Erythroblast (primary cell): ENCODE measurements at regions not wholly inside any gene's neighbourhood (a gene's known extent, or its start where the extent isn't known, plus 50 kb on each side); places are given as distances from the start of the nearest gene placed in this dataset.

Experiments used
- GATA1 ChIP-seq: IDR thresholded peaks from 2 replicates; pipeline ENCODE4 v1.6.1; 2011; ENCODE audit warnings: low read depth, mild to moderate bottlenecking, control low read depth, low read length, moderate library complexity
- POLR2A ChIP-seq: IDR thresholded peaks from 2 replicates; pipeline ENCODE4 v1.6.1; 2011; ENCODE audit warnings: mild to moderate bottlenecking, low read length

DNA sequence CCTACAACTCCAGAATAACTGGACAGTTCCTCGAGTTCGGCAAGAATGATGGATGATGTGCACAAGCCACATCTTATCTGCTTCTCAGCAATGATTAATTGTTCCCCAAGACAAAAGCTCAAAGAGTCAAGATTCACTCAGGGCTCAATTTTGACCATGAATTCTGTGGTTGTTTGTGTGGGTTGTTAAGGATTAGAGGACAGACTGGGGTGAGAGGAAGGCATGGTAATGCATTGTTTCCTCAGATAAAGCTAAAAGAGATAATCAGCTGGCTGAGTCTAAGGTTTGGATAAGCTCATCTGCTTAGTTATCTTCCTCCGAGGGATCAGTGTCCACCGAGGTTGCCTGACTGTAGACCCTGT, 161.0 kb downstream of the CPEB2 start:
- TF ChIP-seq POLR2A (no peak), GATA1 (no peak)
